WERI-Rb-1 (cell line): ENCODE measurements at regions not wholly inside any gene's neighbourhood (a gene's known extent, or its start where the extent isn't known, plus 50 kb on each side); places are given as distances from the start of the nearest gene placed in this dataset.

Source experiments
- DNase-seq: peaks from one replicate; pipeline ENCODE4 v3.0.0-alpha.2; 2020
- H3K27ac ChIP-seq: fragments of 250-450 bp; sonication (Bioruptor Pico); 2 replicates; pipeline ENCODE4 v1.5.1; 2020; ENCODE audit warnings: mild to moderate bottlenecking, moderate library complexity
- H3K27me3 ChIP-seq: fragments of 250-450 bp; sonication (Bioruptor Pico); 2 replicates; pipeline ENCODE4 v1.5.1; 2021; ENCODE audit warnings: mild to moderate bottlenecking, low read depth, moderate library complexity; ENCODE audit not compliant: insufficient read depth, severe bottlenecking
- H3K36me3 ChIP-seq: fragments of 250-450 bp; sonication (Bioruptor Pico); 2 replicates; pipeline ENCODE4 v1.5.1; 2020; ENCODE audit warnings: mild to moderate bottlenecking, moderate library complexity
- H3K4me3 ChIP-seq: 2 replicates; pipeline ENCODE4 v1.5.1; 2011; ENCODE audit warnings: low read depth, mild to moderate bottlenecking, control low read depth, low read length
- H3K9me3 ChIP-seq: fragments of 250-450 bp; sonication (Bioruptor Pico); 2 replicates; pipeline ENCODE4 v1.5.1; 2021; ENCODE audit warnings: mild to moderate bottlenecking, moderate library complexity; ENCODE audit not compliant: severe bottlenecking
- CTCF ChIP-seq: IDR thresholded peaks from 2 replicates; pipeline ENCODE4 v1.5.1; 2011; ENCODE audit warnings: low read depth, mild to moderate bottlenecking, control low read depth, inconsistent platforms, low read length

GRCh38 chr20:11041396-11041795 is 367.6 kb upstream of the JAG1 start:
- H3K9me3 ChIP-seq = no peaks in the 10 kb centered on the region
- H3K27ac ChIP-seq = no peak overlapping the region
- no peak for TF ChIP-seq CTCF
- no peak for DNase-seq
- no peaks in the 10 kb centered on the region for H3K27me3 ChIP-seq
- H3K36me3 ChIP-seq = no peaks in the 10 kb centered on the region
- H3K4me3 ChIP-seq = no peak overlapping the region

GRCh38 chr20:11043001-11043400 is 369.2 kb upstream of the JAG1 start:
- Histone ChIP-seq H3K36me3 (no peaks in the 10 kb centered on the region), H3K27ac (no peak overlapping the region), H3K27me3 (no peaks in the 10 kb centered on the region), H3K4me3 (no peak overlapping the region), H3K9me3 (no peaks in the 10 kb centered on the region)
- DNase-seq = no peak
- TF ChIP-seq CTCF = no peak

- Histone ChIP-seq H3K27ac (no peak overlapping the region), H3K36me3 (no peaks in the 10 kb centered on the region), H3K4me3 (no peak overlapping the region), H3K27me3 (no peaks in the 10 kb centered on the region), H3K9me3 (no peaks in the 10 kb centered on the region)
- no peak for DNase-seq
- no peak for TF ChIP-seq CTCF
Measured at GRCh38 chr20:11044561-11044960, 370.8 kb upstream of the JAG1 start.

- H3K27ac ChIP-seq = no peak overlapping the region
- no peak overlapping the region for H3K4me3 ChIP-seq
- no peaks in the 10 kb centered on the region for H3K36me3 ChIP-seq
Measured at GRCh38 chr20:11045412-11046175, 371.8 kb upstream of the JAG1 start.

GRCh38 chr20:11047559-11047958 is 373.8 kb upstream of the JAG1 start:
- Histone ChIP-seq H3K27ac (no peak overlapping the region), H3K4me3 (no peak overlapping the region), H3K9me3 (no peaks in the 10 kb centered on the region), H3K27me3 (no peaks in the 10 kb centered on the region), H3K36me3 (no peaks in the 10 kb centered on the region)
- DNase-seq = no peak
- TF ChIP-seq CTCF = no peak

More at GRCh38 chr20:11045412-11046175, 371.8 kb upstream of the JAG1 start:
- Histone ChIP-seq H3K27me3 (no peaks in the 10 kb centered on the region), H3K9me3 (no peaks in the 10 kb centered on the region)
- DNase-seq = no peak
- TF ChIP-seq CTCF = no peak

- no peaks in the 10 kb centered on the region for H3K36me3 ChIP-seq
- no peaks in the 10 kb centered on the region for H3K9me3 ChIP-seq
- H3K4me3 ChIP-seq = no peak overlapping the region
- TF ChIP-seq CTCF = no peak
- H3K27ac ChIP-seq = no peak overlapping the region
- no peak for DNase-seq
- H3K27me3 ChIP-seq = no peaks in the 10 kb centered on the region
Measured at GRCh38 chr20:11048739-11049138, 374.9 kb upstream of the JAG1 start.
